ENCODE measurements at regions not wholly inside any gene's neighbourhood (a gene's known extent, or its start where the extent isn't known, plus 50 kb on each side); places are given as distances from the start of the nearest gene placed in this dataset.

DNA sequence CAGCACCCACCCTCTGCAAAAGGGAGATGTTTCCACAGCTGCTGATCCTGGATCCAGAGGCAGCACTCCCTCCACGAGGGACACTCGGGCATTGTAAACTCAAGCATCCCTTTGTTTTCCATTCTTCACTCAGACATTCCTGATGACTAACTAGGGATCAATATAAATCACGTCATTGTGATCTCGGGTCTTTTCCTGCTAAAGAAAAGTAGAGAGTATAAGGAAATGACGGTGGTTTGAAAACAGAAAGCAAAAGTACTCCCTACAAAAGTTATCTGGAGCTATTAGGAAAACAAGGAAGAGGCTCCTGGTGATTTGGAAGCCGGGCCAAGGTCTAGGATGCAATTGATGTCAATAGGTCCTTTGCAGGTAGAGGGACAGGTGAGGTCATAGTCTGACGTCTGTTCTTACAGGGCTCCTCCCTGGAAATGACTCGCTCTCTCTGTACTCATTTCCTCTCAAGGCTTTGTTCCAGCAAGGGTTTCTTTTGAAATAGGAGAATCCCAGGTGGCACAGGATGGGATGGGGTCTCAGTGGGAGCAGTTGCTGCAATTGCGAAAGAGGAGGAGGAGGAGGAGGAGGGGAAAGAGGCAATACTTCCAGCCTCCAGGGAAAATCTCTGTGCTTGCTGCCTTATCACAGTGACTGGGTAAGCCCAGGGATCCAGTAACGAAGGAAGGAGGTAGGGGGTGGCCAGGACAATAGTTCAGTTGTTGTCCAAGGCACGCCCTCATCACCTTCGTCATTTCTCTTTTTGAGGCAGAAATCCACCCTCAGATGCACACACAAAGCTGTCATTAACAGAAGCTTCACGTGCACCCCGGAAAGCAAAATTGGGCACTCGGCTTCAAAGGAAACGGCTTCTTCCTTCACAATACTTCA lies 222.8 kb downstream of the LY86 start (continued):
- TF ChIP-seq EGR2 (tag by site-specific recombination; IDR thresholded peaks at IDR 0.05; ENCODE audit: low read depth) (peak; percentile 78), ZNF266 (tag by site-specific recombination; IDR thresholded peaks at IDR 0.05; ENCODE audit: low read depth) (no peak), WT1 (tag by site-specific recombination; IDR thresholded peaks at IDR 0.05) (peak; percentile 48; the same call in 1 of the 2 replicates), KLF10 (tag by site-specific recombination; IDR thresholded peaks at IDR 0.05) (peak; percentile 12; the same call in 1 of the 2 replicates), ZBTB21 (tag by site-specific recombination; IDR thresholded peaks at IDR 0.05) (peak; percentile 91), OSR2 (tag by site-specific recombination; IDR thresholded peaks at IDR 0.05) (peak; percentile 57; the same call in 1 of the 2 replicates), MYNN (tag by site-specific recombination; IDR thresholded peaks at IDR 0.05; ENCODE audit: borderline replicate concordance) (no peak), ZBTB48 (tag by site-specific recombination; IDR thresholded peaks at IDR 0.05) (no peak), ZBTB20 (tag by site-specific recombination; IDR thresholded peaks at IDR 0.05) (no peak), ZNF23 (tag by site-specific recombination; IDR thresholded peaks at IDR 0.05; ENCODE audit: borderline replicate concordance) (no peak), ZNF776 (tag by site-specific recombination; IDR thresholded peaks at IDR 0.05; ENCODE audit: borderline replicate concordance) (no peak), ZNF670 (tag by site-specific recombination; IDR thresholded peaks at IDR 0.05; ENCODE audit: low read depth) (no peak), ZNF169 (tag by site-specific recombination; IDR thresholded peaks at IDR 0.05) (no peak), ZNF223 (tag by site-specific recombination; IDR thresholded peaks at IDR 0.05) (no peak), ZNF184 (tag by site-specific recombination; IDR thresholded peaks at IDR 0.05) (peak; percentile 53; the same call in 1 of the 2 replicates), ZNF830 (tag by site-specific recombination; IDR thresholded peaks at IDR 0.05; ENCODE audit: low read depth) (no peak), ZNF2 (tag by site-specific recombination; IDR thresholded peaks at IDR 0.05) (no peak), HOXD13 (CRISPR knock-in tag; IDR thresholded peaks at IDR 0.05; ENCODE audit: borderline replicate concordance) (no peak), ZNF621 (tag by site-specific recombination; IDR thresholded peaks at IDR 0.05) (no peak)
- TF ChIP-seq, protein P1, sequence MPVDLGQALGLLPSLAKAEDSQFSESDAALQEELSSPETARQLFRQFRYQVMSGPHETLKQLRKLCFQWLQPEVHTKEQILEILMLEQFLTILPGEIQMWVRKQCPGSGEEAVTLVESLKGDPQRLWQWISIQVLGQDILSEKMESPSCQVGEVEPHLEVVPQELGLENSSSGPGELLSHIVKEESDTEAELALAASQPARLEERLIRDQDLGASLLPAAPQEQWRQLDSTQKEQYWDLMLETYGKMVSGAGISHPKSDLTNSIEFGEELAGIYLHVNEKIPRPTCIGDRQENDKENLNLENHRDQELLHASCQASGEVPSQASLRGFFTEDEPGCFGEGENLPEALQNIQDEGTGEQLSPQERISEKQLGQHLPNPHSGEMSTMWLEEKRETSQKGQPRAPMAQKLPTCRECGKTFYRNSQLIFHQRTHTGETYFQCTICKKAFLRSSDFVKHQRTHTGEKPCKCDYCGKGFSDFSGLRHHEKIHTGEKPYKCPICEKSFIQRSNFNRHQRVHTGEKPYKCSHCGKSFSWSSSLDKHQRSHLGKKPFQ (tag by site-specific recombination; IDR thresholded peaks at IDR 0.05) = no peak
- TF ChIP-seq, protein P2, sequence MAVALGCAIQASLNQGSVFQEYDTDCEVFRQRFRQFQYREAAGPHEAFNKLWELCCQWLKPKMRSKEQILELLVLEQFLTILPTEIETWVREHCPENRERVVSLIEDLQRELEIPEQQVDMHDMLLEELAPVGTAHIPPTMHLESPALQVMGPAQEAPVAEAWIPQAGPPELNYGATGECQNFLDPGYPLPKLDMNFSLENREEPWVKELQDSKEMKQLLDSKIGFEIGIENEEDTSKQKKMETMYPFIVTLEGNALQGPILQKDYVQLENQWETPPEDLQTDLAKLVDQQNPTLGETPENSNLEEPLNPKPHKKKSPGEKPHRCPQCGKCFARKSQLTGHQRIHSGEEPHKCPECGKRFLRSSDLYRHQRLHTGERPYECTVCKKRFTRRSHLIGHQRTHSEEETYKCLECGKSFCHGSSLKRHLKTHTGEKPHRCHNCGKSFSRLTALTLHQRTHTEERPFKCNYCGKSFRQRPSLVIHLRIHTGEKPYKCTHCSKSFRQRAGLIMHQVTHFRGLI (tag by site-specific recombination; IDR thresholded peaks at IDR 0.05) = no peak
- TF ChIP-seq, protein P3, sequence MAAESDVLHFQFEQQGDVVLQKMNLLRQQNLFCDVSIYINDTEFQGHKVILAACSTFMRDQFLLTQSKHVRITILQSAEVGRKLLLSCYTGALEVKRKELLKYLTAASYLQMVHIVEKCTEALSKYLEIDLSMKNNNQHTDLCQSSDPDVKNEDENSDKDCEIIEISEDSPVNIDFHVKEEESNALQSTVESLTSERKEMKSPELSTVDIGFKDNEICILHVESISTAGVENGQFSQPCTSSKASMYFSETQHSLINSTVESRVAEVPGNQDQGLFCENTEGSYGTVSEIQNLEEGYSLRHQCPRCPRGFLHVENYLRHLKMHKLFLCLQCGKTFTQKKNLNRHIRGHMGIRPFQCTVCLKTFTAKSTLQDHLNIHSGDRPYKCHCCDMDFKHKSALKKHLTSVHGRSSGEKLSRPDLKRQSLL (tag by site-specific recombination; IDR thresholded peaks at IDR 0.05) = no peak
- TF ChIP-seq, protein P4, sequence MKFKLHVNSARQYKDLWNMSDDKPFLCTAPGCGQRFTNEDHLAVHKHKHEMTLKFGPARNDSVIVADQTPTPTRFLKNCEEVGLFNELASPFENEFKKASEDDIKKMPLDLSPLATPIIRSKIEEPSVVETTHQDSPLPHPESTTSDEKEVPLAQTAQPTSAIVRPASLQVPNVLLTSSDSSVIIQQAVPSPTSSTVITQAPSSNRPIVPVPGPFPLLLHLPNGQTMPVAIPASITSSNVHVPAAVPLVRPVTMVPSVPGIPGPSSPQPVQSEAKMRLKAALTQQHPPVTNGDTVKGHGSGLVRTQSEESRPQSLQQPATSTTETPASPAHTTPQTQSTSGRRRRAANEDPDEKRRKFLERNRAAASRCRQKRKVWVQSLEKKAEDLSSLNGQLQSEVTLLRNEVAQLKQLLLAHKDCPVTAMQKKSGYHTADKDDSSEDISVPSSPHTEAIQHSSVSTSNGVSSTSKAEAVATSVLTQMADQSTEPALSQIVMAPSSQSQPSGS (tag by site-specific recombination; IDR thresholded peaks at IDR 0.05; ENCODE audit: low read depth) = peak; percentile 81
- TF ChIP-seq, protein P5, sequence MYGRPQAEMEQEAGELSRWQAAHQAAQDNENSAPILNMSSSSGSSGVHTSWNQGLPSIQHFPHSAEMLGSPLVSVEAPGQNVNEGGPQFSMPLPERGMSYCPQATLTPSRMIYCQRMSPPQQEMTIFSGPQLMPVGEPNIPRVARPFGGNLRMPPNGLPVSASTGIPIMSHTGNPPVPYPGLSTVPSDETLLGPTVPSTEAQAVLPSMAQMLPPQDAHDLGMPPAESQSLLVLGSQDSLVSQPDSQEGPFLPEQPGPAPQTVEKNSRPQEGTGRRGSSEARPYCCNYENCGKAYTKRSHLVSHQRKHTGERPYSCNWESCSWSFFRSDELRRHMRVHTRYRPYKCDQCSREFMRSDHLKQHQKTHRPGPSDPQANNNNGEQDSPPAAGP (tag by site-specific recombination; IDR thresholded peaks at IDR 0.05) = peak; percentile 82
- TF ChIP-seq, protein P6, sequence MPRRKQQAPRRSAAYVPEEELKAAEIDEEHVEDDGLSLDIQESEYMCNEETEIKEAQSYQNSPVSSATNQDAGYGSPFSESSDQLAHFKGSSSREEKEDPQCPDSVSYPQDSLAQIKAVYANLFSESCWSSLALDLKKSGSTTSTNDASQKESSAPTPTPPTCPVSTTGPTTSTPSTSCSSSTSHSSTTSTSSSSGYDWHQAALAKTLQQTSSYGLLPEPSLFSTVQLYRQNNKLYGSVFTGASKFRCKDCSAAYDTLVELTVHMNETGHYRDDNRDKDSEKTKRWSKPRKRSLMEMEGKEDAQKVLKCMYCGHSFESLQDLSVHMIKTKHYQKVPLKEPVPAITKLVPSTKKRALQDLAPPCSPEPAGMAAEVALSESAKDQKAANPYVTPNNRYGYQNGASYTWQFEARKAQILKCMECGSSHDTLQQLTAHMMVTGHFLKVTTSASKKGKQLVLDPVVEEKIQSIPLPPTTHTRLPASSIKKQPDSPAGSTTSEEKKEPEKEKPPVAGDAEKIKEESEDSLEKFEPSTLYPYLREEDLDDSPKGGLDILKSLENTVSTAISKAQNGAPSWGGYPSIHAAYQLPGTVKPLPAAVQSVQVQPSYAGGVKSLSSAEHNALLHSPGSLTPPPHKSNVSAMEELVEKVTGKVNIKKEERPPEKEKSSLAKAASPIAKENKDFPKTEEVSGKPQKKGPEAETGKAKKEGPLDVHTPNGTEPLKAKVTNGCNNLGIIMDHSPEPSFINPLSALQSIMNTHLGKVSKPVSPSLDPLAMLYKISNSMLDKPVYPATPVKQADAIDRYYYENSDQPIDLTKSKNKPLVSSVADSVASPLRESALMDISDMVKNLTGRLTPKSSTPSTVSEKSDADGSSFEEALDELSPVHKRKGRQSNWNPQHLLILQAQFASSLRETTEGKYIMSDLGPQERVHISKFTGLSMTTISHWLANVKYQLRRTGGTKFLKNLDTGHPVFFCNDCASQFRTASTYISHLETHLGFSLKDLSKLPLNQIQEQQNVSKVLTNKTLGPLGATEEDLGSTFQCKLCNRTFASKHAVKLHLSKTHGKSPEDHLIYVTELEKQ (tag by site-specific recombination; IDR thresholded peaks at IDR 0.05; ENCODE audit: borderline replicate concordance) = no peak
- TF ChIP-seq, protein P7, sequence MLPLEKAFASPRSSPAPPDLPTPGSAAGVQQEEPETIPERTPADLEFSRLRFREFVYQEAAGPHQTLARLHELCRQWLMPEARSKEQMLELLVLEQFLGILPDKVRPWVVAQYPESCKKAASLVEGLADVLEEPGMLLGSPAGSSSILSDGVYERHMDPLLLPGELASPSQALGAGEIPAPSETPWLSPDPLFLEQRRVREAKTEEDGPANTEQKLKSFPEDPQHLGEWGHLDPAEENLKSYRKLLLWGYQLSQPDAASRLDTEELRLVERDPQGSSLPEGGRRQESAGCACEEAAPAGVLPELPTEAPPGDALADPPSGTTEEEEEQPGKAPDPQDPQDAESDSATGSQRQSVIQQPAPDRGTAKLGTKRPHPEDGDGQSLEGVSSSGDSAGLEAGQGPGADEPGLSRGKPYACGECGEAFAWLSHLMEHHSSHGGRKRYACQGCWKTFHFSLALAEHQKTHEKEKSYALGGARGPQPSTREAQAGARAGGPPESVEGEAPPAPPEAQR (tag by site-specific recombination; IDR thresholded peaks at IDR 0.05) = no peak

All from HEK293 (cell line).